A673 (cell line): ENCODE measurements at regions not wholly inside any gene's neighbourhood (a gene's known extent, or its start where the extent isn't known, plus 50 kb on each side); places are given as distances from the start of the nearest gene placed in this dataset.

Source experiments
- BruUV-seq: library from RNA; stranded (reverse); fragments of 400-500 nt; replicated peaks from 2 replicates; lab custom pipeline; 2021; lab: Mats Ljungman, UMichigan
- CTCF ChIA-PET: fragments of 300-600 bp; sonication (Branson Sonifier 250); formaldehyde crosslinking; loops from one replicate; lab custom pipeline; 2022; ENCODE audit warnings: antibody characterized with exemption; lab: Charles Lee
- POLR2A ChIA-PET: fragments of 300-600 bp; sonication (Branson Sonifier 250); formaldehyde crosslinking; loops from one replicate; lab custom pipeline; 2022; ENCODE audit warnings: antibody characterized with exemption; ENCODE audit not compliant: low non-redundant PET; lab: Charles Lee
- DNase-seq: peaks from one replicate; pipeline ENCODE4 v3.0.0-alpha.2; 2015; ENCODE audit warnings: low spot score
- H3K27ac ChIP-seq: fragments of 200-600 bp; sonication (generic); 2 replicates; pipeline ENCODE4 v1.5.1; 2016; ENCODE audit warnings: mixed run types, low read depth, mild to moderate bottlenecking, mixed read lengths, antibody characterized with exemption, low read length; ENCODE audit not compliant: poor library complexity, severe bottlenecking
- H3K27me3 ChIP-seq: fragments of 200-600 bp; sonication (generic); replicated peaks from 2 replicates; pipeline ENCODE4 v1.6.1; 2017; ENCODE audit warnings: mixed run types, low read depth, mild to moderate bottlenecking, mixed read lengths, antibody characterized with exemption, low read length; ENCODE audit not compliant: insufficient read depth, poor library complexity
- H3K36me3 ChIP-seq: fragments of 200-600 bp; sonication (generic); 2 replicates; pipeline ENCODE4 v1.6.1; 2016; ENCODE audit warnings: mixed run types, mild to moderate bottlenecking, mixed read lengths, antibody characterized with exemption, low read length; ENCODE audit not compliant: insufficient read depth, poor library complexity, severe bottlenecking
- H3K4me1 ChIP-seq: fragments of 200-600 bp; sonication (generic); 2 replicates; pipeline ENCODE4 v1.6.1; 2017; ENCODE audit warnings: mixed run types, mild to moderate bottlenecking, mixed read lengths, antibody characterized with exemption, low read length; ENCODE audit not compliant: insufficient read depth, poor library complexity, severe bottlenecking
- H3K4me3 ChIP-seq: fragments of 200-600 bp; sonication (generic); 2 replicates; pipeline ENCODE4 v1.5.1; 2016; ENCODE audit warnings: low read depth, mixed run types, mild to moderate bottlenecking, mixed read lengths, low read length; ENCODE audit not compliant: poor library complexity, severe bottlenecking
- H3K9me3 ChIP-seq: fragments of 200-600 bp; sonication (generic); 2 replicates; pipeline ENCODE4 v1.6.1; 2016; ENCODE audit warnings: mixed run types, low read depth, mild to moderate bottlenecking, mixed read lengths, antibody characterized with exemption, low read length; ENCODE audit not compliant: poor library complexity, severe bottlenecking
- EZH2 ChIP-seq: fragments of 200-600 bp; sonication (generic); IDR thresholded peaks from 2 replicates; pipeline ENCODE4 v1.6.1; 2017; ENCODE audit warnings: borderline replicate concordance, low read depth, mild to moderate bottlenecking, mixed read lengths, antibody characterized with exemption, low read length; ENCODE audit not compliant: poor library complexity, severe bottlenecking
- intact Hi-C: fragments of 100-400 bp; cut with micrococcal nuclease; formaldehyde crosslinking; loops from one replicate; pipeline ENCODE4 v1.10.0; 2022; ENCODE audit not compliant: unreplicated experiment
- TF ChIP-seq, protein P1 (sequence below): fragments of 300-800, 200-600 bp; sonication (generic); conservative IDR thresholded peaks from 2 replicates; pipeline ENCODE4 v1.5.1; 2017; ENCODE audit warnings: low read depth, mild to moderate bottlenecking, antibody characterized with exemption, low read length, moderate library complexity, mixed read lengths

DNA sequence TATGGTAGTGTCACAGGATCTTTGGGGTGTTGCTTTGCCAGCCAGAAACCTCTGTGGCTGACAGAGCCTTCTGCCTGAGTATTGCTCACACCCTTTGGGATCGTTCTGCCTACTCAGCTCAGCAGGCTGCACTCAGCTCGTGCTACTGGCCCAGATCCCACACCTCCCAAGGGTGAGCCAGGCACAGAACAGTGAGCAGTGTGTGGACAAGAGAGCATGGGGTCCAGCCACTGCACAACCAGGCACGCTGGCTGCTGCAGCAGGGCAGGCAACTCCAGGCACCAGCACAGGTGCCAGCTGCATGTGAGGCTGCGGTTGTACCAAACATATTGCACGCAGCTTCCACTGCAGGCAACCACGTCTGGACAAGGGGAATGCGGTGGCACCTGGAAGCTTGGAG is 84.9 kb downstream of the CYB561 start:
- ChIA-PET CTCF (no interaction called here), POLR2A (no interaction called here)
- Histone ChIP-seq H3K9me3 (no peaks in the 10 kb centered on the region), H3K27me3 (no peaks in the 10 kb centered on the region), H3K4me3 (no peak overlapping the region), H3K4me1 (peaks cover 32% of the 10 kb centered on the region), H3K27ac (no peak overlapping the region), H3K36me3 (no peaks in the 10 kb centered on the region)
- intact Hi-C loops: no loop called here
- no TSS peak for BruUV-seq
- no peak for TF ChIP-seq EZH2
- TF ChIP-seq, protein P1, sequence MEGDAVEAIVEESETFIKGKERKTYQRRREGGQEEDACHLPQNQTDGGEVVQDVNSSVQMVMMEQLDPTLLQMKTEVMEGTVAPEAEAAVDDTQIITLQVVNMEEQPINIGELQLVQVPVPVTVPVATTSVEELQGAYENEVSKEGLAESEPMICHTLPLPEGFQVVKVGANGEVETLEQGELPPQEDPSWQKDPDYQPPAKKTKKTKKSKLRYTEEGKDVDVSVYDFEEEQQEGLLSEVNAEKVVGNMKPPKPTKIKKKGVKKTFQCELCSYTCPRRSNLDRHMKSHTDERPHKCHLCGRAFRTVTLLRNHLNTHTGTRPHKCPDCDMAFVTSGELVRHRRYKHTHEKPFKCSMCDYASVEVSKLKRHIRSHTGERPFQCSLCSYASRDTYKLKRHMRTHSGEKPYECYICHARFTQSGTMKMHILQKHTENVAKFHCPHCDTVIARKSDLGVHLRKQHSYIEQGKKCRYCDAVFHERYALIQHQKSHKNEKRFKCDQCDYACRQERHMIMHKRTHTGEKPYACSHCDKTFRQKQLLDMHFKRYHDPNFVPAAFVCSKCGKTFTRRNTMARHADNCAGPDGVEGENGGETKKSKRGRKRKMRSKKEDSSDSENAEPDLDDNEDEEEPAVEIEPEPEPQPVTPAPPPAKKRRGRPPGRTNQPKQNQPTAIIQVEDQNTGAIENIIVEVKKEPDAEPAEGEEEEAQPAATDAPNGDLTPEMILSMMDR: no peak
- no peak for DNase-seq

DNA sequence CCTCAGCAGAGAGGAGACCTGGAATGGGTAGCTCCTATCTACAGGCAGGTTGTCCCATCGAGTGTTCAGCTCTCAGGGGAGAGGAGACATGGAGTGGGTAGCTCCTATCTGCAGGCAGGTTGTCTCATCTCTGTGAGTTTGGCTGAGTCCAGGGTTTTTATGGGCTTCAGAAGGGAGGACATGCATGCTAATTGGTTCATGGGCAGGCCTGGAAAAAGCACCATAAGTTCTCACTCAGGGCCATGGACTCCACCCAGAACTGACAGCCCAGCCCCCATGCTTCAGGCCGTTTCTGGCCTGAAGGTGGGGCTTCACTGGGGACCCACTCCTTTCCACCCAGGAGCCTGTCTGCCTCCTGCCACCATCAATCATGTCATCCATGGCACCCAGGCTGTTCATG is 84.0 kb downstream of the CYB561 start:
- no peak for DNase-seq
- ChIA-PET CTCF (no interaction called here), POLR2A (no interaction called here)
- Histone ChIP-seq H3K9me3 (no peaks in the 10 kb centered on the region), H3K36me3 (no peaks in the 10 kb centered on the region), H3K4me1 (peaks cover 24% of the 10 kb centered on the region), H3K27me3 (no peaks in the 10 kb centered on the region), H3K27ac (no peak overlapping the region), H3K4me3 (no peak overlapping the region)
- intact Hi-C loops: no loop called here
- no peak for TF ChIP-seq EZH2
- TF ChIP-seq, protein P1: no peak
- BruUV-seq: no TSS peak

GRCh38 chr17:63364387-63364786 is 81.7 kb downstream of the CYB561 start:
- no peaks in the 10 kb centered on the region for H3K36me3 ChIP-seq
- POLR2A ChIA-PET: no interaction called here
- H3K27ac ChIP-seq: no peak overlapping the region
- H3K4me3 ChIP-seq: no peak overlapping the region
- no peaks in the 10 kb centered on the region for H3K27me3 ChIP-seq
- BruUV-seq: no TSS peak
- intact Hi-C loops: no loop called here
- TF ChIP-seq, protein P1: no peak
- no peak for TF ChIP-seq EZH2
- DNase-seq: no peak
- peaks cover 4% of the 10 kb centered on the region for H3K4me1 ChIP-seq
- H3K9me3 ChIP-seq: no peaks in the 10 kb centered on the region
- CTCF ChIA-PET: no interaction called here
